IPS-15b (cell line): ENCODE measurements at regions not wholly inside any gene's neighbourhood (a gene's known extent, or its start where the extent isn't known, plus 50 kb on each side); places are given as distances from the start of the nearest gene placed in this dataset.
"Not testable (repeated sequence)": the region's sequence is repeated elsewhere in the genome, so short reads cannot be mapped to it uniquely, and the experiment has no call there.

ENCODE experiments used
- H3K27me3 ChIP-seq: one replicate; pipeline ENCODE4 v1.6.1; 2013; ENCODE audit warnings: low read length; ENCODE audit not compliant: control insufficient read depth, insufficient read depth
- H3K36me3 ChIP-seq: one replicate; pipeline ENCODE4 v1.6.1; 2013; ENCODE audit warnings: low read length; ENCODE audit not compliant: control insufficient read depth, insufficient read depth
- H3K4me1 ChIP-seq: one replicate; pipeline ENCODE4 v1.6.1; 2013; ENCODE audit warnings: mild to moderate bottlenecking, low read length; ENCODE audit not compliant: control insufficient read depth, insufficient read depth
- H3K4me3 ChIP-seq: one replicate; pipeline ENCODE4 v1.5.1; 2013; ENCODE audit warnings: low read depth, low read length
- H3K9ac ChIP-seq: one replicate; pipeline ENCODE4 v1.6.1; 2013; ENCODE audit warnings: low read depth, mild to moderate bottlenecking, low read length
- H3K9me3 ChIP-seq: one replicate; pipeline ENCODE4 v1.6.1; 2013; ENCODE audit warnings: mild to moderate bottlenecking, low read length; ENCODE audit not compliant: control insufficient read depth, insufficient read depth

- H3K4me3 ChIP-seq: no peak overlapping the region
- H3K27me3 ChIP-seq: no peaks in the 10 kb centered on the region
Measured at GRCh38 chr5:152625696-152626095, 220.6 kb upstream of the NMUR2 start.

GRCh38 chr5:152631221-152631620 lies 226.1 kb upstream of the NMUR2 start:
- no peaks in the 10 kb centered on the region for H3K36me3 ChIP-seq
- no peak overlapping the region for H3K9ac ChIP-seq
- no peaks in the 10 kb centered on the region for H3K4me1 ChIP-seq
- no peaks in the 10 kb centered on the region for H3K9me3 ChIP-seq
- no peak overlapping the region for H3K4me3 ChIP-seq
- no peaks in the 10 kb centered on the region for H3K27me3 ChIP-seq

More at GRCh38 chr5:152625696-152626095, 220.6 kb upstream of the NMUR2 start:
- no peaks in the 10 kb centered on the region for H3K9me3 ChIP-seq
- no peaks in the 10 kb centered on the region for H3K36me3 ChIP-seq
- no peaks in the 10 kb centered on the region for H3K4me1 ChIP-seq
- no peak overlapping the region for H3K9ac ChIP-seq

- H3K27me3 ChIP-seq: no peaks in the 10 kb centered on the region
- H3K9ac ChIP-seq: no peak overlapping the region
- no peak overlapping the region for H3K4me3 ChIP-seq
- no peaks in the 10 kb centered on the region for H3K36me3 ChIP-seq
- H3K4me1 ChIP-seq: no peaks in the 10 kb centered on the region
- no peaks in the 10 kb centered on the region for H3K9me3 ChIP-seq
Measured at GRCh38 chr5:152632360-152632759, 227.3 kb upstream of the NMUR2 start.

GRCh38 chr5:152634586-152634985 lies 229.5 kb upstream of the NMUR2 start:
- Histone ChIP-seq H3K27me3 (no peaks in the 10 kb centered on the region), H3K9me3 (no peaks in the 10 kb centered on the region), H3K4me3 (no peak overlapping the region), H3K36me3 (no peaks in the 10 kb centered on the region), H3K4me1 (no peaks in the 10 kb centered on the region), H3K9ac (no peak overlapping the region)

GRCh38 chr5:152638996-152639552 lies 234.0 kb upstream of the NMUR2 start:
- peaks cover 7% of the 10 kb centered on the region for H3K4me1 ChIP-seq
- H3K9ac ChIP-seq: no peak overlapping the region
- H3K27me3 ChIP-seq: peaks cover 14% of the 10 kb centered on the region
- H3K4me3 ChIP-seq: no peak overlapping the region
- H3K36me3 ChIP-seq: no peaks in the 10 kb centered on the region
- H3K9me3 ChIP-seq: no peaks in the 10 kb centered on the region

GRCh38 chr5:152641970-152642805 lies 237.1 kb upstream of the NMUR2 start:
- peaks cover 22% of the 10 kb centered on the region for H3K27me3 ChIP-seq
- no peaks in the 10 kb centered on the region for H3K36me3 ChIP-seq
- H3K4me1 ChIP-seq: peaks cover 7% of the 10 kb centered on the region
- no peak overlapping the region for H3K9ac ChIP-seq
- H3K9me3 ChIP-seq: no peaks in the 10 kb centered on the region
- no peak overlapping the region for H3K4me3 ChIP-seq

- peaks cover 7% of the 10 kb centered on the region for H3K4me1 ChIP-seq
- H3K4me3 ChIP-seq: no peak overlapping the region
- peaks cover 22% of the 10 kb centered on the region for H3K27me3 ChIP-seq
- H3K36me3 ChIP-seq: no peaks in the 10 kb centered on the region
- no peaks in the 10 kb centered on the region for H3K9me3 ChIP-seq
- H3K9ac ChIP-seq: no peak overlapping the region
Measured at GRCh38 chr5:152642880-152643279, 237.8 kb upstream of the NMUR2 start.

- Histone ChIP-seq H3K36me3 (no peaks in the 10 kb centered on the region), H3K9ac (no peak overlapping the region), H3K4me1 (peaks cover 8% of the 10 kb centered on the region), H3K4me3 (no peak overlapping the region), H3K27me3 (peaks cover 22% of the 10 kb centered on the region), H3K9me3 (no peaks in the 10 kb centered on the region)
Measured at GRCh38 chr5:152644029-152644728, 239.1 kb upstream of the NMUR2 start.

- Histone ChIP-seq H3K4me1 (peaks cover 2% of the 10 kb centered on the region), H3K9ac (no peak overlapping the region), H3K9me3 (no peaks in the 10 kb centered on the region), H3K27me3 (peaks cover 4% of the 10 kb centered on the region), H3K4me3 (no peak overlapping the region), H3K36me3 (no peaks in the 10 kb centered on the region)
Measured at GRCh38 chr5:152649609-152650008, 244.5 kb upstream of the NMUR2 start.

- Histone ChIP-seq H3K27me3 (no peaks in the 10 kb centered on the region), H3K4me3 (no peak overlapping the region), H3K4me1 (peaks cover 2% of the 10 kb centered on the region), H3K9me3 (no peaks in the 10 kb centered on the region), H3K36me3 (no peaks in the 10 kb centered on the region), H3K9ac (no peak overlapping the region)
Measured at GRCh38 chr5:152650413-152650812, 245.3 kb upstream of the NMUR2 start.

- not testable (repeated sequence) for H3K4me1 ChIP-seq, H3K9me3 ChIP-seq, H3K27me3 ChIP-seq, H3K9ac ChIP-seq, H3K36me3 ChIP-seq
- peak overlapping the region; percentile 49 for H3K4me3 ChIP-seq
Measured at GRCh38 chr5:152659470-152659869, 254.4 kb upstream of the NMUR2 start.

GRCh38 chr5:152673601-152674000 lies 268.5 kb upstream of the NMUR2 start:
- no peaks in the 10 kb centered on the region for H3K36me3 ChIP-seq
- H3K4me1 ChIP-seq: no peaks in the 10 kb centered on the region
- H3K9me3 ChIP-seq: no peaks in the 10 kb centered on the region
- H3K27me3 ChIP-seq: no peaks in the 10 kb centered on the region
- no peak overlapping the region for H3K4me3 ChIP-seq
- H3K9ac ChIP-seq: no peak overlapping the region
